Loucy (cell line): ENCODE measurements at regions not wholly inside any gene's neighbourhood (a gene's known extent, or its start where the extent isn't known, plus 50 kb on each side); places are given as distances from the start of the nearest gene placed in this dataset.
A peak's percentile ranks its signal among the peaks of the same experiment; 100 is the strongest.

Source experiments
- H2AFZ ChIP-seq: fragments of 200-600 bp; sonication (generic); 2 replicates; pipeline ENCODE4 v1.6.0; 2016; ENCODE audit warnings: antibody characterized with exemption, mild to moderate bottlenecking, low read length, moderate library complexity
- H3F3A ChIP-seq: fragments of 200-600 bp; 2 replicates; pipeline ENCODE4 v1.6.0; 2016; ENCODE audit warnings: antibody characterized with exemption, low read depth, mild to moderate bottlenecking
- H3K27me3 ChIP-seq: fragments of 200-600 bp; sonication (generic); 2 replicates; pipeline ENCODE4 v1.6.1; 2014; ENCODE audit warnings: low read length, mild to moderate bottlenecking; ENCODE audit not compliant: insufficient read depth, poor library complexity, severe bottlenecking
- H3K36me3 ChIP-seq: fragments of 200-600 bp; sonication (generic); 2 replicates; pipeline ENCODE4 v1.6.1; 2016; ENCODE audit warnings: low read length; ENCODE audit not compliant: insufficient read depth
- H3K4me1 ChIP-seq: fragments of 200-600 bp; sonication (generic); 2 replicates; pipeline ENCODE4 v1.5.1; 2014; ENCODE audit warnings: low read length, mild to moderate bottlenecking; ENCODE audit not compliant: insufficient read depth, poor library complexity, severe bottlenecking
- H3K4me2 ChIP-seq: fragments of 200-600 bp; sonication (generic); 2 replicates; pipeline ENCODE4 v1.6.0; 2014; ENCODE audit warnings: antibody characterized with exemption, low read length, low read depth, mild to moderate bottlenecking; ENCODE audit not compliant: poor library complexity, severe bottlenecking
- H3K4me3 ChIP-seq: fragments of 200-600 bp; sonication (generic); 2 replicates; pipeline ENCODE4 v1.5.1; 2014; ENCODE audit warnings: low read length, mild to moderate bottlenecking, mixed read lengths; ENCODE audit not compliant: poor library complexity, severe bottlenecking
- H3K79me2 ChIP-seq: fragments of 200-600 bp; sonication (generic); 2 replicates; pipeline ENCODE4 v1.6.1; 2014; ENCODE audit warnings: low read length; ENCODE audit not compliant: insufficient read depth
- H3K9ac ChIP-seq: fragments of 200-600 bp; sonication (generic); 2 replicates; pipeline ENCODE4 v1.6.0; 2014; ENCODE audit warnings: mild to moderate bottlenecking, low read depth, low read length, moderate library complexity; ENCODE audit not compliant: poor library complexity, severe bottlenecking
- H3K9me2 ChIP-seq: fragments of 200-600 bp; sonication (generic); replicated peaks from 2 replicates; pipeline ENCODE4 v1.6.1; 2016; ENCODE audit warnings: low read depth, low read length, mixed read lengths
- H3K9me3 ChIP-seq: fragments of 200-600 bp; sonication (generic); 2 replicates; pipeline ENCODE4 v1.6.1; 2014; ENCODE audit warnings: mild to moderate bottlenecking, antibody characterized with exemption, low read length, low read depth; ENCODE audit not compliant: insufficient read depth
- H4K20me1 ChIP-seq: fragments of 200-600 bp; sonication (generic); 2 replicates; pipeline ENCODE4 v1.6.0; 2014; ENCODE audit warnings: antibody characterized with exemption, low read length, mild to moderate bottlenecking; ENCODE audit not compliant: insufficient read depth, poor library complexity, severe bottlenecking
- CTCF ChIP-seq: fragments of 200-600 bp; sonication (generic); conservative IDR thresholded peaks from 2 replicates; pipeline ENCODE4 v1.5.1; 2014; ENCODE audit warnings: mild to moderate bottlenecking, antibody characterized with exemption, low read length
- EZH2phosphoT487 ChIP-seq: fragments of 200-600 bp; IDR thresholded peaks from 2 replicates; pipeline ENCODE4 v1.6.1; 2018; ENCODE audit warnings: antibody characterized with exemption, mild to moderate bottlenecking, moderate library complexity, borderline replicate concordance

GRCh38 chr17:77728474-77728795, 230.1 kb upstream of the TNRC6C start:
- H3K27me3 ChIP-seq = no peaks in the 10 kb centered on the region
- H3K36me3 ChIP-seq = no peaks in the 10 kb centered on the region
- H3K4me3 ChIP-seq = no peak overlapping the region
- H3F3A ChIP-seq = no peaks in the 10 kb centered on the region; the same call in 1 of the 2 replicates
- no peaks in the 10 kb centered on the region for H3K9me2 ChIP-seq
- peaks cover 9% of the 10 kb centered on the region; the same call in 1 of the 2 replicates for H3K9me3 ChIP-seq
- peaks cover 19% of the 10 kb centered on the region for H3K4me1 ChIP-seq
- no peaks in the 10 kb centered on the region for H3K79me2 ChIP-seq
- no peak overlapping the region for H3K9ac ChIP-seq
- TF ChIP-seq CTCF (no peak), EZH2phosphoT487 (no peak)
- 0 out of 2 replicates have a peak overlapping the region, but pooled peaks have one; percentile 12 for H2AFZ ChIP-seq
- no peak overlapping the region for H3K4me2 ChIP-seq
- no peaks in the 10 kb centered on the region for H4K20me1 ChIP-seq

- no peak overlapping the region for H3K4me2 ChIP-seq
- H3K9me3 ChIP-seq = peaks cover 10% of the 10 kb centered on the region; the same call in 1 of the 2 replicates
- no peaks in the 10 kb centered on the region for H3K79me2 ChIP-seq
- H3K36me3 ChIP-seq = no peaks in the 10 kb centered on the region
- H4K20me1 ChIP-seq = no peaks in the 10 kb centered on the region
- TF ChIP-seq CTCF = no peak
- TF ChIP-seq EZH2phosphoT487 = no peak
- H2AFZ ChIP-seq = no peak overlapping the region
- H3K4me3 ChIP-seq = no peak overlapping the region
- H3F3A ChIP-seq = no peaks in the 10 kb centered on the region; the same call in 1 of the 2 replicates
- no peak overlapping the region for H3K9ac ChIP-seq
- peaks cover 19% of the 10 kb centered on the region for H3K4me1 ChIP-seq
- H3K27me3 ChIP-seq = no peaks in the 10 kb centered on the region
- no peaks in the 10 kb centered on the region for H3K9me2 ChIP-seq
These were observed 229.6 kb upstream of the TNRC6C start for GRCh38 chr17:77728871-77729270.

GRCh38 chr17:77729587-77729986, 228.9 kb upstream of the TNRC6C start:
- H3K9me2 ChIP-seq = no peaks in the 10 kb centered on the region
- H3K4me2 ChIP-seq = no peak overlapping the region
- H4K20me1 ChIP-seq = no peaks in the 10 kb centered on the region
- no peak overlapping the region for H3K9ac ChIP-seq
- peaks cover 19% of the 10 kb centered on the region for H3K4me1 ChIP-seq
- H3K36me3 ChIP-seq = no peaks in the 10 kb centered on the region
- H3K4me3 ChIP-seq = no peak overlapping the region
- H3K27me3 ChIP-seq = no peaks in the 10 kb centered on the region
- no peak overlapping the region for H2AFZ ChIP-seq
- H3K79me2 ChIP-seq = no peaks in the 10 kb centered on the region
- TF ChIP-seq EZH2phosphoT487 = no peak
- TF ChIP-seq CTCF = no peak
- H3F3A ChIP-seq = no peaks in the 10 kb centered on the region; the same call in 1 of the 2 replicates
- H3K9me3 ChIP-seq = peaks cover 10% of the 10 kb centered on the region; the same call in 1 of the 2 replicates
